ENCODE measurements at regions not wholly inside any gene's neighbourhood (a gene's known extent, or its start where the extent isn't known, plus 50 kb on each side); places are given as distances from the start of the nearest gene placed in this dataset.

DNA sequence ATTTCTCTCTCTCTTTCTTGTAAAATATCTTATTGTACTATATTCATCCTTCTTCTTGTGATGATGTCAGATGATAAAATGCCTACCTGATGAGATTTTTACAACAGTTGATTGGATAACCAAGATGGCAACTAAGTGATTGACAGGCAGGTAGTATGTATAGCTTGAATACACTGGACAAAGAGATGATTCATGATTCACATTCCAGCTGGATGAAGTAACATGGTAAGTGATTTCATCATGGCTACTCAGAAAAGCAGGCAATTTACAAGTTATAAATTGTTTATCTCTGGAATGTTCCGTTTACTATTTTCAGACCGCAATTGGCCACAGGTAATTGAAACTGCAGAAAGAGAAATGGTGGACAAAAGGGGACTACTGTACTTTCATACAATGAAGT lies 1471.7 kb upstream of the C9orf72 start (continued):
- TF ChIP-seq, protein P1, sequence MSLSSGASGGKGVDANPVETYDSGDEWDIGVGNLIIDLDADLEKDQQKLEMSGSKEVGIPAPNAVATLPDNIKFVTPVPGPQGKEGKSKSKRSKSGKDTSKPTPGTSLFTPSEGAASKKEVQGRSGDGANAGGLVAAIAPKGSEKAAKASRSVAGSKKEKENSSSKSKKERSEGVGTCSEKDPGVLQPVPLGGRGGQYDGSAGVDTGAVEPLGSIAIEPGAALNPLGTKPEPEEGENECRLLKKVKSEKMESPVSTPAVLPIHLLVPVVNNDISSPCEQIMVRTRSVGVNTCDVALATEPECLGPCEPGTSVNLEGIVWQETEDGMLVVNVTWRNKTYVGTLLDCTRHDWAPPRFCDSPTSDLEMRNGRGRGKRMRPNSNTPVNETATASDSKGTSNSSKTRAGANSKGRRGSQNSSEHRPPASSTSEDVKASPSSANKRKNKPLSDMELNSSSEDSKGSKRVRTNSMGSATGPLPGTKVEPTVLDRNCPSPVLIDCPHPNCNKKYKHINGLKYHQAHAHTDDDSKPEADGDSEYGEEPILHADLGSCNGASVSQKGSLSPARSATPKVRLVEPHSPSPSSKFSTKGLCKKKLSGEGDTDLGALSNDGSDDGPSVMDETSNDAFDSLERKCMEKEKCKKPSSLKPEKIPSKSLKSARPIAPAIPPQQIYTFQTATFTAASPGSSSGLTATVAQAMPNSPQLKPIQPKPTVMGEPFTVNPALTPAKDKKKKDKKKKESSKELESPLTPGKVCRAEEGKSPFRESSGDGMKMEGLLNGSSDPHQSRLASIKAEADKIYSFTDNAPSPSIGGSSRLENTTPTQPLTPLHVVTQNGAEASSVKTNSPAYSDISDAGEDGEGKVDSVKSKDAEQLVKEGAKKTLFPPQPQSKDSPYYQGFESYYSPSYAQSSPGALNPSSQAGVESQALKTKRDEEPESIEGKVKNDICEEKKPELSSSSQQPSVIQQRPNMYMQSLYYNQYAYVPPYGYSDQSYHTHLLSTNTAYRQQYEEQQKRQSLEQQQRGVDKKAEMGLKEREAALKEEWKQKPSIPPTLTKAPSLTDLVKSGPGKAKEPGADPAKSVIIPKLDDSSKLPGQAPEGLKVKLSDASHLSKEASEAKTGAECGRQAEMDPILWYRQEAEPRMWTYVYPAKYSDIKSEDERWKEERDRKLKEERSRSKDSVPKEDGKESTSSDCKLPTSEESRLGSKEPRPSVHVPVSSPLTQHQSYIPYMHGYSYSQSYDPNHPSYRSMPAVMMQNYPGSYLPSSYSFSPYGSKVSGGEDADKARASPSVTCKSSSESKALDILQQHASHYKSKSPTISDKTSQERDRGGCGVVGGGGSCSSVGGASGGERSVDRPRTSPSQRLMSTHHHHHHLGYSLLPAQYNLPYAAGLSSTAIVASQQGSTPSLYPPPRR (CRISPR knock-in tag; IDR thresholded peaks at IDR 0.05; ENCODE audit: borderline replicate concordance), result no peak
- TF ChIP-seq TCF7L2 (IDR thresholded peaks at IDR 0.05; ENCODE audit: low read depth, low read length), result no peak
- TF ChIP-seq, protein P2, sequence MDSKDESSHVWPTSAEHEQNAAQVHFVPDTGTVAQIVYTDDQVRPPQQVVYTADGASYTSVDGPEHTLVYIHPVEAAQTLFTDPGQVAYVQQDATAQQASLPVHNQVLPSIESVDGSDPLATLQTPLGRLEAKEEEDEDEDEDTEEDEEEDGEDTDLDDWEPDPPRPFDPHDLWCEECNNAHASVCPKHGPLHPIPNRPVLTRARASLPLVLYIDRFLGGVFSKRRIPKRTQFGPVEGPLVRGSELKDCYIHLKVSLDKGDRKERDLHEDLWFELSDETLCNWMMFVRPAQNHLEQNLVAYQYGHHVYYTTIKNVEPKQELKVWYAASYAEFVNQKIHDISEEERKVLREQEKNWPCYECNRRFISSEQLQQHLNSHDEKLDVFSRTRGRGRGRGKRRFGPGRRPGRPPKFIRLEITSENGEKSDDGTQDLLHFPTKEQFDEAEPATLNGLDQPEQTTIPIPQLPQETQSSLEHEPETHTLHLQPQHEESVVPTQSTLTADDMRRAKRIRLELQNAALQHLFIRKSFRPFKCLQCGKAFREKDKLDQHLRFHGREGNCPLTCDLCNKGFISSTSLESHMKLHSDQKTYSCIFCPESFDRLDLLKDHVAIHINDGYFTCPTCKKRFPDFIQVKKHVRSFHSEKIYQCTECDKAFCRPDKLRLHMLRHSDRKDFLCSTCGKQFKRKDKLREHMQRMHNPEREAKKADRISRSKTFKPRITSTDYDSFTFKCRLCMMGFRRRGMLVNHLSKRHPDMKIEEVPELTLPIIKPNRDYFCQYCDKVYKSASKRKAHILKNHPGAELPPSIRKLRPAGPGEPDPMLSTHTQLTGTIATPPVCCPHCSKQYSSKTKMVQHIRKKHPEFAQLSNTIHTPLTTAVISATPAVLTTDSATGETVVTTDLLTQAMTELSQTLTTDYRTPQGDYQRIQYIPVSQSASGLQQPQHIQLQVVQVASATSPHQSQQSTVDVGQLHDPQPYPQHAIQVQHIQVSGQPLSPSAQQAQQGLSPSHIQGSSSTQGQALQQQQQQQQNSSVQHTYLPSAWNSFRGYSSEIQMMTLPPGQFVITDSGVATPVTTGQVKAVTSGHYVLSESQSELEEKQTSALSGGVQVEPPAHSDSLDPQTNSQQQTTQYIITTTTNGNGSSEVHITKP (IDR thresholded peaks at IDR 0.05; ENCODE audit: partially characterized antibody), result no peak
- no peak for TF ChIP-seq TAF15 (IDR thresholded peaks at IDR 0.05; ENCODE audit: low read depth, low read length)
- TF ChIP-seq PCBP1 (IDR thresholded peaks at IDR 0.05; ENCODE audit: low read depth, low read length, poor library complexity, severe bottlenecking), result no peak

Data from K562 (cell line).